GM13976 (cell line): ENCODE measurements at regions not wholly inside any gene's neighbourhood (a gene's known extent, or its start where the extent isn't known, plus 50 kb on each side); places are given as distances from the start of the nearest gene placed in this dataset.
"Not testable (repeated sequence)": the region's sequence is repeated elsewhere in the genome, so short reads cannot be mapped to it uniquely, and the experiment has no call there.

Experiments
- DNase-seq: peaks from one replicate; pipeline ENCODE4 v3.0.0; 2012; ENCODE audit warnings: low spot score
- in situ Hi-C: fragments of 300-500 bp; cut with MboI; formaldehyde crosslinking; loops from one replicate; pipeline ENCODE4 v1.12.0; 2022; ENCODE audit warnings: low sequenced_read_pairs, mixed read lengths, inconsistent platforms; ENCODE audit not compliant: unreplicated experiment
- TF ChIP-seq, protein P1 (sequence below): IDR thresholded peaks from 2 replicates; pipeline ENCODE4 v1.5.1; 2012; ENCODE audit warnings: borderline replicate concordance, mild to moderate bottlenecking; ENCODE audit not compliant: insufficient read depth; ENCODE audit errors: extremely low read depth, missing control alignments, control extremely low read depth

DNA sequence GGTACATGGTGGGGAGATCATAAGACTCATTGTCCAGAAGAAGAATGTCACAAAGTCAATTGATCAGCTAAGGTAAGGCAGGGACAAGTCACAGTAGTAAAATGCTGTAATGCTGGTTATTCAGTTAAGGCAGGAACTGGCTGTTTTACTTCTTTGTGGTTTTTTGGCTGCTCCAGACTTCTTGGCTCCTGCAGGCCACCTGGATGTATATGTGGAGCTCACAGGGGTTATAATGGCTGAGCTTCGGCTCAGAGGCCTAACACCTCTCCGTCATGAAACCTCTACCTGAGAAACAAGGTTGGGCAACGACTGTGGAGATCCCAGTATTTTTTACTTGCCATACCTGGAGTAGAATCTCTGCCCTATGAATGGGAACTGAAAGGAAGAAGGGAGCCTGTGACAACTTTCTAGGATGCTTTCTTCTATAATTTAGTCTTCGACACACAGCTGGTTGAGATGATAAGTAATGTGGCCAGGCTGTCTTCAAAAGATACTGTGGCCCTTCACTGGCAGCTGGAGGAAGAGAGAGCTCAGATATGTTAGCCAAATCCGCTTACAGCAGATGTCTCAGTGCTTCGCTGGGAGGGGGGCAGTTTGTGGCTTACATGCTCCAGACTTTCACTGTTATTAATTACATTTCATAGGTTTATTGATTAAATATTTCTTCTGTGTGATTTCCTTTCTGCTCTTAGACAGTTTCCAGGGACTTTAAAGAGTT lies 887.8 kb downstream of the IGSF11 start:
- TF ChIP-seq, protein P1, sequence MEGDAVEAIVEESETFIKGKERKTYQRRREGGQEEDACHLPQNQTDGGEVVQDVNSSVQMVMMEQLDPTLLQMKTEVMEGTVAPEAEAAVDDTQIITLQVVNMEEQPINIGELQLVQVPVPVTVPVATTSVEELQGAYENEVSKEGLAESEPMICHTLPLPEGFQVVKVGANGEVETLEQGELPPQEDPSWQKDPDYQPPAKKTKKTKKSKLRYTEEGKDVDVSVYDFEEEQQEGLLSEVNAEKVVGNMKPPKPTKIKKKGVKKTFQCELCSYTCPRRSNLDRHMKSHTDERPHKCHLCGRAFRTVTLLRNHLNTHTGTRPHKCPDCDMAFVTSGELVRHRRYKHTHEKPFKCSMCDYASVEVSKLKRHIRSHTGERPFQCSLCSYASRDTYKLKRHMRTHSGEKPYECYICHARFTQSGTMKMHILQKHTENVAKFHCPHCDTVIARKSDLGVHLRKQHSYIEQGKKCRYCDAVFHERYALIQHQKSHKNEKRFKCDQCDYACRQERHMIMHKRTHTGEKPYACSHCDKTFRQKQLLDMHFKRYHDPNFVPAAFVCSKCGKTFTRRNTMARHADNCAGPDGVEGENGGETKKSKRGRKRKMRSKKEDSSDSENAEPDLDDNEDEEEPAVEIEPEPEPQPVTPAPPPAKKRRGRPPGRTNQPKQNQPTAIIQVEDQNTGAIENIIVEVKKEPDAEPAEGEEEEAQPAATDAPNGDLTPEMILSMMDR: no peak
- in situ Hi-C loops: no loop called here
- no peak for DNase-seq

GRCh38 chr3:118151164-118151563 lies 883.5 kb downstream of the IGSF11 start:
- TF ChIP-seq, protein P1: no peak
- no peak for DNase-seq
- in situ Hi-C loops: no loop called here

GRCh38 chr3:118162627-118163588 lies 871.7 kb downstream of the IGSF11 start:
- DNase-seq, in situ Hi-C loops: not testable (repeated sequence)

GRCh38 chr3:118165413-118165812 lies 869.2 kb downstream of the IGSF11 start:
- no peak for DNase-seq
- in situ Hi-C loops: no loop called here
- TF ChIP-seq, protein P1: no peak

- in situ Hi-C loops: no loop called here
- no peak for DNase-seq
- TF ChIP-seq, protein P1: no peak
These were observed 867.1 kb downstream of the IGSF11 start for GRCh38 chr3:118167571-118167970.

DNA sequence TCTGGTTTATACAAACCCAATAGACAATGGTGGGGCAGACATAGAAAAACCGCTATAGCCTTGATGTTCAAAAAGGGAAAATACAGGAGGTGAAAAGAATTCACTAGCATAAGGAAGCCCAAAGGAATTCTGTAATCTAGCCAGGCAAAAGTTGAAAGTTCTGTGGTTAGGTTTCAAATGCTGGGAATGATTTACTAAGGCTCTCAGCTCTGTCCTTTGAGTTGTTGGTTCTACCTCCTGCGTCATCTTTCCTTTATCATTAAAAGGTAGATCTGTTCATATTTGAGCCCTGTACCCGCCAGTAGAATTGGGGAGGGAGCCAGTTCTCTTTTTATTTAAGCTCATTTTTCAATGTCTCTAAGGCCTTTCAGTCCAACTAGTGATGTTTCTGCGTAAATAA lies 866.5 kb downstream of the IGSF11 start:
- no peak for DNase-seq
- in situ Hi-C loops: no loop called here
- TF ChIP-seq, protein P1: no peak
